Endothelial cell (in vitro differentiated cells): ENCODE measurements at regions not wholly inside any gene's neighbourhood (a gene's known extent, or its start where the extent isn't known, plus 50 kb on each side); places are given as distances from the start of the nearest gene placed in this dataset.

Experiments used
- DNase-seq: peaks from one replicate; pipeline ENCODE4 v3.0.0; 2021; ENCODE audit warnings: low spot score
- H3K27ac Mint-ChIP-seq: one replicate; pipeline ENCODE4 v1.8.0; 2021; ENCODE audit warnings: mixed read lengths, inconsistent platforms; ENCODE audit not compliant: unreplicated experiment
- H3K27me3 Mint-ChIP-seq: one replicate; pipeline ENCODE4 v1.8.0; 2021; ENCODE audit warnings: mild to moderate bottlenecking, moderate library complexity, mixed read lengths, inconsistent platforms; ENCODE audit not compliant: unreplicated experiment
- H3K36me3 Mint-ChIP-seq: one replicate; pipeline ENCODE4 v1.8.0; 2021; ENCODE audit warnings: mild to moderate bottlenecking, low read depth, mixed read lengths, inconsistent platforms; ENCODE audit not compliant: unreplicated experiment
- H3K4me1 Mint-ChIP-seq: one replicate; pipeline ENCODE4 v1.8.0; 2021; ENCODE audit warnings: mild to moderate bottlenecking, mixed read lengths, inconsistent platforms; ENCODE audit not compliant: unreplicated experiment
- H3K4me3 Mint-ChIP-seq: one replicate; pipeline ENCODE4 v1.8.0; 2021; ENCODE audit warnings: mild to moderate bottlenecking, mixed read lengths, inconsistent platforms; ENCODE audit not compliant: unreplicated experiment
- H3K9me3 Mint-ChIP-seq: one replicate; pipeline ENCODE4 v1.8.0; 2021; ENCODE audit warnings: mixed read lengths, inconsistent platforms; ENCODE audit not compliant: unreplicated experiment
- CTCF ChIP-seq: fragments of 200-600 bp; sonication (generic); IDR thresholded peaks from one replicate; pipeline ENCODE4 v1.5.0; 2021; ENCODE audit warnings: antibody characterized with exemption; ENCODE audit not compliant: unreplicated experiment

- Mint-ChIP-seq H3K36me3 (no peaks in the 10 kb centered on the region), H3K4me1 (no peaks in the 10 kb centered on the region), H3K4me3 (no peak overlapping the region), H3K27ac (no peak overlapping the region), H3K27me3 (peaks cover 1% of the 10 kb centered on the region), H3K9me3 (no peaks in the 10 kb centered on the region)
- DNase-seq, result no peak
- no peak for TF ChIP-seq CTCF
Measured at GRCh38 chr3:25266677-25267076, 161.4 kb upstream of the RARB start.

- no peaks in the 10 kb centered on the region for H3K4me1 Mint-ChIP-seq
- no peak for TF ChIP-seq CTCF
- no peak overlapping the region for H3K4me3 Mint-ChIP-seq
- H3K36me3 Mint-ChIP-seq, result no peaks in the 10 kb centered on the region
- no peak overlapping the region for H3K27ac Mint-ChIP-seq
- DNase-seq, result no peak
- no peaks in the 10 kb centered on the region for H3K9me3 Mint-ChIP-seq
- H3K27me3 Mint-ChIP-seq, result no peaks in the 10 kb centered on the region
Measured at GRCh38 chr3:25272090-25272489, 156.0 kb upstream of the RARB start.

GRCh38 chr3:25273582-25274171 is 154.4 kb upstream of the RARB start:
- Mint-ChIP-seq H3K4me1 (no peaks in the 10 kb centered on the region), H3K27ac (no peak overlapping the region), H3K27me3 (no peaks in the 10 kb centered on the region)

GRCh38 chr3:25277503-25277902 is 150.6 kb upstream of the RARB start:
- Mint-ChIP-seq H3K4me1 (no peaks in the 10 kb centered on the region), H3K27ac (no peak overlapping the region), H3K36me3 (no peaks in the 10 kb centered on the region), H3K27me3 (peaks cover 1% of the 10 kb centered on the region), H3K4me3 (no peak overlapping the region), H3K9me3 (no peaks in the 10 kb centered on the region)
- DNase-seq, result no peak
- TF ChIP-seq CTCF, result no peak

More at GRCh38 chr3:25273582-25274171, 154.4 kb upstream of the RARB start:
- H3K36me3 Mint-ChIP-seq, result no peaks in the 10 kb centered on the region
- no peak for TF ChIP-seq CTCF
- no peaks in the 10 kb centered on the region for H3K9me3 Mint-ChIP-seq
- no peak for DNase-seq
- H3K4me3 Mint-ChIP-seq, result no peak overlapping the region

GRCh38 chr3:25281041-25281731 is 146.9 kb upstream of the RARB start:
- DNase-seq, result no peak
- no peak for TF ChIP-seq CTCF
- Mint-ChIP-seq H3K4me1 (no peaks in the 10 kb centered on the region), H3K36me3 (no peaks in the 10 kb centered on the region), H3K27ac (no peak overlapping the region), H3K27me3 (peaks cover 1% of the 10 kb centered on the region), H3K9me3 (no peaks in the 10 kb centered on the region), H3K4me3 (no peak overlapping the region)
